Activated naive CD8-positive, alpha-beta T cell (primary cell): ENCODE measurements at regions not wholly inside any gene's neighbourhood (a gene's known extent, or its start where the extent isn't known, plus 50 kb on each side); places are given as distances from the start of the nearest gene placed in this dataset.

Experiments
- H3K27ac Mint-ChIP-seq: one replicate; pipeline ENCODE4 v1.8.0; 2021; ENCODE audit warnings: mixed read lengths
- H3K27me3 Mint-ChIP-seq: one replicate; pipeline ENCODE4 v1.8.0; 2021; ENCODE audit warnings: mixed read lengths
- H3K36me3 Mint-ChIP-seq: one replicate; pipeline ENCODE4 v1.8.0; 2021; ENCODE audit warnings: mixed read lengths
- H3K4me1 Mint-ChIP-seq: one replicate; pipeline ENCODE4 v1.8.0; 2021; ENCODE audit warnings: low read depth, mixed read lengths
- H3K4me3 Mint-ChIP-seq: one replicate; pipeline ENCODE4 v1.8.0; 2021; ENCODE audit warnings: mild to moderate bottlenecking, mixed read lengths
- H3K9me3 Mint-ChIP-seq: one replicate; pipeline ENCODE4 v1.8.0; 2021; ENCODE audit warnings: low read depth, mixed read lengths

GRCh38 chr2:106720026-106720425, 165.9 kb downstream of the ST6GAL2 start:
- Mint-ChIP-seq H3K27me3 (peaks cover 7% of the 10 kb centered on the region), H3K36me3 (no peaks in the 10 kb centered on the region), H3K27ac (no peak overlapping the region), H3K4me3 (no peak overlapping the region), H3K4me1 (no peaks in the 10 kb centered on the region), H3K9me3 (peaks cover 19% of the 10 kb centered on the region)

DNA sequence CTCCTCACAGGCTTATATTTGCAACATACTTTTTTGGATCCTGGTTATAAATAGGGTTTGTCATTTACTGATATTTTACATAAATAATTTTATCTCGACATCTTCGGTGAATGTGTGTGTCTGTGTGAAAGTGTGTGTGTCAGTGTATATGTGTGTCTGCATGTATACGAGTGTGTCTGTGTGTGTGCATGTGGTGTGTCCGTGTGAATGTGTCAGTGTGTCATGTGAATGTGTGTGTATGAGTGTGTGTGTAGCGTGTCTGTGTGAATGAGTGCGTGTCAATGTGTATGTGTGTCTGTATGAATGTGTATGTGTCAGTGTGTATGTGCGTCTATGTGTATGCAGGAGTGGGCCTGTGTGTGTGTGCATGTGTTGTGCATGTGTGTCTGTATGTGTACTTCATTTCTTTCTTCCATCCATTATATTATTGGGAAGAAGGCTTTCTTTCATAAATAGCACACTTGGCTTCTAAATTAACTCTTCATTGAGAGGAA, 161.6 kb downstream of the ST6GAL2 start:
- H3K4me1 Mint-ChIP-seq: no peaks in the 10 kb centered on the region
- no peak overlapping the region for H3K27ac Mint-ChIP-seq
- H3K4me3 Mint-ChIP-seq: no peak overlapping the region
- H3K36me3 Mint-ChIP-seq: no peaks in the 10 kb centered on the region
- peaks cover 7% of the 10 kb centered on the region for H3K9me3 Mint-ChIP-seq
- H3K27me3 Mint-ChIP-seq: peaks cover 12% of the 10 kb centered on the region

DNA sequence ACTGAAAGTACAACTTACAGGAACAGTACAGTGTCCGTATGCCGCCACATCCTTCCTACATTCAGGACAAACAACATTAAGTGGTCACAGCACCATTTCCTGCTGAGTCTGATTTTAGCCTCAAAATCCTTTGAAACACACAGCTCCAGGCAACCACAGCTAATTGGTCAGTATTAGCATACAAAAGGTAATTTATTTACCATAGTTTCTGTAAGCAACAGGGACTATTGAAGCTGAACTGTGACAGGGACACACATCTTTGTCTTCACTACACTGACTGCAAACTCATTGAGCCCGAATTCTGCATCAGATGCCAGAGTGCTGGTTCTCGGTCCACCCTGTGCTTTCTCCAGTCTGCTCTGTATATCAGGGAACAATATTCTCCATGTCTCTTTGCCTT, 151.8 kb downstream of the ST6GAL2 start:
- no peaks in the 10 kb centered on the region for H3K36me3 Mint-ChIP-seq
- no peaks in the 10 kb centered on the region for H3K4me1 Mint-ChIP-seq
- no peak overlapping the region for H3K27ac Mint-ChIP-seq
- H3K9me3 Mint-ChIP-seq: no peaks in the 10 kb centered on the region
- peaks cover 5% of the 10 kb centered on the region for H3K27me3 Mint-ChIP-seq
- H3K4me3 Mint-ChIP-seq: no peak overlapping the region

DNA sequence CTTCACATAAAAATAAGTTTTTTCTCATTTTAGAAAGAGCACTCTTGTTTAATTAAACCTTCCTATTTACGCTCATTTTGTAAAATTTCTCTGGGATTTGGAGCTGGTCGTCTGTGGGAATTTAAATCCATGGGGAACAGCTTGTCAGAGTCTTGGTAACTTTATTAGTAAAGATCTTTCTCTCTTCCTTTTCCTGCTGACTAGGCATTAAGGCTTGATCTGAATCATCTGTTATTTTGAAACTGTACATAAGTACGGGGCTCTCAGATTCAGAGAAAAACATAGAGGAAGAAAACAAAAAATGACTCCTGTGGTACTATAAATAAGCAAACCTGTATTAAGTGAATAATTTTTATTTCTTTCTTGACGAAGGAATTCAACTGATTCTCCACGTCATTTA, 150.2 kb downstream of the ST6GAL2 start:
- Mint-ChIP-seq H3K4me1 (no peaks in the 10 kb centered on the region), H3K36me3 (no peaks in the 10 kb centered on the region), H3K27me3 (peaks cover 1% of the 10 kb centered on the region), H3K27ac (no peak overlapping the region), H3K4me3 (no peak overlapping the region), H3K9me3 (no peaks in the 10 kb centered on the region)

- H3K27ac Mint-ChIP-seq: no peak overlapping the region
- H3K4me1 Mint-ChIP-seq: no peaks in the 10 kb centered on the region
- H3K4me3 Mint-ChIP-seq: no peak overlapping the region
- peaks cover 1% of the 10 kb centered on the region for H3K27me3 Mint-ChIP-seq
- no peaks in the 10 kb centered on the region for H3K36me3 Mint-ChIP-seq
- no peaks in the 10 kb centered on the region for H3K9me3 Mint-ChIP-seq
Measured at GRCh38 chr2:106736221-106736620, 149.7 kb downstream of the ST6GAL2 start.

GRCh38 chr2:106745468-106745867, 140.5 kb downstream of the ST6GAL2 start:
- Mint-ChIP-seq H3K9me3 (no peaks in the 10 kb centered on the region), H3K36me3 (no peaks in the 10 kb centered on the region), H3K27ac (no peak overlapping the region), H3K27me3 (peaks cover 15% of the 10 kb centered on the region), H3K4me3 (no peak overlapping the region), H3K4me1 (no peaks in the 10 kb centered on the region)

GRCh38 chr2:106749823-106750222, 136.1 kb downstream of the ST6GAL2 start:
- H3K36me3 Mint-ChIP-seq: no peaks in the 10 kb centered on the region
- H3K27me3 Mint-ChIP-seq: peaks cover 10% of the 10 kb centered on the region
- H3K9me3 Mint-ChIP-seq: no peaks in the 10 kb centered on the region
- no peak overlapping the region for H3K4me3 Mint-ChIP-seq
- H3K4me1 Mint-ChIP-seq: no peaks in the 10 kb centered on the region
- no peak overlapping the region for H3K27ac Mint-ChIP-seq
